ENCODE measurements at regions not wholly inside any gene's neighbourhood (a gene's known extent, or its start where the extent isn't known, plus 50 kb on each side); places are given as distances from the start of the nearest gene placed in this dataset.

GRCh38 chr13:90400372-90400771 lies 947.1 kb upstream of the MIR17HG start:
- ATAC-seq (no peak), DNase-seq (no peak)
- peaks cover 13% of the 10 kb centered on the region for H3K9me3 ChIP-seq (ENCODE audit: control insufficient read depth, insufficient read depth, low read length)
- no peaks in the 10 kb centered on the region for H3K27me3 Mint-ChIP-seq (ENCODE audit: low read depth in 2 of 2)
- TF ChIP-seq, protein P1, sequence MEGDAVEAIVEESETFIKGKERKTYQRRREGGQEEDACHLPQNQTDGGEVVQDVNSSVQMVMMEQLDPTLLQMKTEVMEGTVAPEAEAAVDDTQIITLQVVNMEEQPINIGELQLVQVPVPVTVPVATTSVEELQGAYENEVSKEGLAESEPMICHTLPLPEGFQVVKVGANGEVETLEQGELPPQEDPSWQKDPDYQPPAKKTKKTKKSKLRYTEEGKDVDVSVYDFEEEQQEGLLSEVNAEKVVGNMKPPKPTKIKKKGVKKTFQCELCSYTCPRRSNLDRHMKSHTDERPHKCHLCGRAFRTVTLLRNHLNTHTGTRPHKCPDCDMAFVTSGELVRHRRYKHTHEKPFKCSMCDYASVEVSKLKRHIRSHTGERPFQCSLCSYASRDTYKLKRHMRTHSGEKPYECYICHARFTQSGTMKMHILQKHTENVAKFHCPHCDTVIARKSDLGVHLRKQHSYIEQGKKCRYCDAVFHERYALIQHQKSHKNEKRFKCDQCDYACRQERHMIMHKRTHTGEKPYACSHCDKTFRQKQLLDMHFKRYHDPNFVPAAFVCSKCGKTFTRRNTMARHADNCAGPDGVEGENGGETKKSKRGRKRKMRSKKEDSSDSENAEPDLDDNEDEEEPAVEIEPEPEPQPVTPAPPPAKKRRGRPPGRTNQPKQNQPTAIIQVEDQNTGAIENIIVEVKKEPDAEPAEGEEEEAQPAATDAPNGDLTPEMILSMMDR (IDR thresholded peaks at IDR 0.05), result no peak
- intact Hi-C loops (cut with micrococcal nuclease), result no loop called here
- peaks cover 18% of the 10 kb centered on the region for H3K36me3 Mint-ChIP-seq
- no peaks in the 10 kb centered on the region for H3K36me3 ChIP-seq (ENCODE audit: control insufficient read depth, insufficient read depth, low read length)
- H3K27ac Mint-ChIP-seq, result no peak overlapping the region
- H3K9me3 Mint-ChIP-seq, result peaks cover 11 to 22% of the 10 kb centered on the region in 2 donors
- no peak overlapping the region for H3K27ac ChIP-seq (ENCODE audit: low read length)
- no peaks in the 10 kb centered on the region for H3K4me1 Mint-ChIP-seq
- no peak overlapping the region for H3K4me3 Mint-ChIP-seq
- no peaks in the 10 kb centered on the region for H3K27me3 ChIP-seq (ENCODE audit: control insufficient read depth, insufficient read depth, low read length)
- H3K4me3 ChIP-seq (ENCODE audit: low read length), result no peak overlapping the region
- no peaks in the 10 kb centered on the region for H3K4me1 ChIP-seq (ENCODE audit: control insufficient read depth, insufficient read depth, low read length)

DNA sequence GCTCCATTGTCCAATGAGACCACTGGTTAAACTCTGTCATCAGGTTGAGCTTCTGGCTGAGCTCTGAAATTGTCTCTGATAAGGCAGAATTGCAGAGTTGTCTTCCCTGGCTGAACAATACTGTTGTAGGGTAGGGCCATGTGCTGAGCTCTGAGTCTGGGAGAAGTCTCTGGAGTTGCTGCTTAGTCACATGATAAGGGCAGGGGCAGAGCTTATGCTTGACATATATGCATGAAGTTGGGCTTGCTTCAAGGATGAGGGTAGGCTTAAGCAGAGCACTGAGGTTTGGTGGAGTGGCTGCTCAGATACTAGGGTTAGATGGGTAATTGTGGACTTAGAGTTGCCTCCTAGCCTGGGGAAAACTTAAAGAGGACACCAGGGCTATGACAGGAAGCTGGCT lies 946.3 kb upstream of the MIR17HG start:
- DNase-seq (no peak), ATAC-seq (no peak)
- Histone ChIP-seq H3K36me3 (ENCODE audit: control insufficient read depth, insufficient read depth, low read length) (no peaks in the 10 kb centered on the region), H3K9me3 (ENCODE audit: control insufficient read depth, insufficient read depth, low read length) (peaks cover 13% of the 10 kb centered on the region), H3K4me1 (ENCODE audit: control insufficient read depth, insufficient read depth, low read length) (no peaks in the 10 kb centered on the region), H3K27me3 (ENCODE audit: control insufficient read depth, insufficient read depth, low read length) (no peaks in the 10 kb centered on the region), H3K27ac (ENCODE audit: low read length) (no peak overlapping the region), H3K4me3 (ENCODE audit: low read length) (no peak overlapping the region)
- TF ChIP-seq, protein P1 (IDR thresholded peaks at IDR 0.05), result no peak
- H3K9me3 Mint-ChIP-seq, result peaks cover 11 to 22% of the 10 kb centered on the region in 2 donors
- H3K36me3 Mint-ChIP-seq, result peaks cover 18% of the 10 kb centered on the region
- intact Hi-C loops (cut with micrococcal nuclease), result no loop called here
- H3K27ac Mint-ChIP-seq, result no peak overlapping the region
- H3K4me3 Mint-ChIP-seq, result no peak overlapping the region
- H3K4me1 Mint-ChIP-seq, result no peaks in the 10 kb centered on the region
- H3K27me3 Mint-ChIP-seq (ENCODE audit: low read depth in 2 of 2), result no peaks in the 10 kb centered on the region

- H3K36me3 ChIP-seq (ENCODE audit: control insufficient read depth, insufficient read depth, low read length), result no peaks in the 10 kb centered on the region
- intact Hi-C loops (cut with micrococcal nuclease), result no loop called here
- peaks cover 13% of the 10 kb centered on the region for H3K9me3 ChIP-seq (ENCODE audit: control insufficient read depth, insufficient read depth, low read length)
- no peak for ATAC-seq
- no peak overlapping the region for H3K4me3 Mint-ChIP-seq
- no peak overlapping the region for H3K27ac ChIP-seq (ENCODE audit: low read length)
- peaks cover 18% of the 10 kb centered on the region for H3K36me3 Mint-ChIP-seq
- no peak overlapping the region for H3K27ac Mint-ChIP-seq
- no peaks in the 10 kb centered on the region for H3K27me3 ChIP-seq (ENCODE audit: control insufficient read depth, insufficient read depth, low read length)
- no peaks in the 10 kb centered on the region for H3K4me1 Mint-ChIP-seq
- no CpG with 5 or more reads among the region's 1 CpG for WGBS (ENCODE audit: insufficient coverage)
- H3K27me3 Mint-ChIP-seq (ENCODE audit: low read depth in 2 of 2), result no peaks in the 10 kb centered on the region
- TF ChIP-seq, protein P1 (IDR thresholded peaks at IDR 0.05), result no peak
- DNase-seq, result no peak
- no peaks in the 10 kb centered on the region for H3K4me1 ChIP-seq (ENCODE audit: control insufficient read depth, insufficient read depth, low read length)
- no peak overlapping the region for H3K4me3 ChIP-seq (ENCODE audit: low read length)
- peaks cover 13 to 23% of the 10 kb centered on the region in 2 donors for H3K9me3 Mint-ChIP-seq
These were observed 945.4 kb upstream of the MIR17HG start for GRCh38 chr13:90402102-90402501.

DNA sequence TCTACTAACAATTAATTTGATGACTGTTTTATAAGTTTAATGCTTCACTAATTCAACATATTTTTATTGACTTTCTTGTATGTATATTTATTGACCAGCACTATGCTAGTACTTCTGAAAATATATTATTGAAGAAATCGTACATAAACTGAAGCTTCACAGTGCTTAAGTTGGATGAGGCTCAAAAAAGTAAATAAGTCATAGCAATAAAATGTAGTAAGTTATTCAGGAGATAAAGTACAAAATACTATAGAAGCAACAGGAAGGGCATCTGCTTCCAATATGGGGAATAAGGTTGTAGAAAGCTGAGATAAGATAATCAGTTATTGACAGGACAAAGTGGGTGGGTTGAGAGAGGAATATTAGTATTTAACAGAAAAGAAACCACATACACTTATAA lies 944.9 kb upstream of the MIR17HG start:
- Mint-ChIP-seq H3K4me1 (no peaks in the 10 kb centered on the region), H3K27ac (no peak overlapping the region), H3K9me3 (peaks cover 12 to 24% of the 10 kb centered on the region in 2 donors), H3K4me3 (no peak overlapping the region), H3K36me3 (peaks cover 18% of the 10 kb centered on the region), H3K27me3 (ENCODE audit: low read depth in 2 of 2) (no peaks in the 10 kb centered on the region)
- TF ChIP-seq, protein P1 (IDR thresholded peaks at IDR 0.05), result no peak
- Histone ChIP-seq H3K27ac (ENCODE audit: low read length) (no peak overlapping the region), H3K4me3 (ENCODE audit: low read length) (no peak overlapping the region), H3K27me3 (ENCODE audit: control insufficient read depth, insufficient read depth, low read length) (no peaks in the 10 kb centered on the region), H3K36me3 (ENCODE audit: control insufficient read depth, insufficient read depth, low read length) (no peaks in the 10 kb centered on the region), H3K9me3 (ENCODE audit: control insufficient read depth, insufficient read depth, low read length) (peaks cover 13% of the 10 kb centered on the region), H3K4me1 (ENCODE audit: control insufficient read depth, insufficient read depth, low read length) (no peaks in the 10 kb centered on the region)
- WGBS (ENCODE audit: insufficient coverage), result no CpG with 5 or more reads among the region's 1 CpG
- intact Hi-C loops (cut with micrococcal nuclease), result no loop called here
- DNase-seq (no peak), ATAC-seq (no peak)
